HepG2 (cell line): ENCODE measurements at regions not wholly inside any gene's neighbourhood (a gene's known extent, or its start where the extent isn't known, plus 50 kb on each side); places are given as distances from the start of the nearest gene placed in this dataset.

Experiments
- ATAC-seq: fragments of 200-7000 bp; cut with Tn5 transposase; 3 replicates; pipeline ENCODE4 v1.9.1; 2020; ENCODE audit warnings: mild to moderate bottlenecking, moderate library complexity
- BruUV-seq: library from RNA; stranded (reverse); fragments of 400-500 nt; replicated peaks from 2 replicates; lab custom pipeline; 2021; lab: Mats Ljungman, UMichigan
- CTCF ChIA-PET: fragments of 300-600 bp; formaldehyde crosslinking; extraction: SDS; loops from one replicate; lab custom pipeline; 2021; ENCODE audit warnings: low total read pairs, inconsistent platforms, low intra/inter-chr PET ratio; lab: Yijun Ruan, JAX
- POLR2A ChIA-PET: fragments of 350-600 bp; sonication (Branson Sonifier 250); formaldehyde crosslinking; loops from one replicate; lab custom pipeline; 2020; ENCODE audit warnings: antibody characterized with exemption, inconsistent platforms; lab: Yijun Ruan, JAX
- DNase-seq: peaks from one replicate; pipeline ENCODE4 v3.0.0-alpha.2; 2015; ENCODE audit warnings: low spot score
- FAIRE-seq: peaks from 3 replicates; lab custom pipeline; 2011; peaks lifted over from hg19 to GRCh38; lab: Jason Lieb, UNC
- H2AFZ ChIP-seq: one replicate; pipeline ENCODE4 v1.6.1; 2011; ENCODE audit warnings: low read length, inconsistent platforms
- H3K27ac ChIP-seq: fragments of 300-600 bp; 3 replicates; pipeline ENCODE4 v1.8.0; 2011; ENCODE audit warnings: mixed run types, mild to moderate bottlenecking, mixed read lengths, low read length, inconsistent platforms; ENCODE audit not compliant: insufficient read depth; ENCODE audit errors: extremely low read length
- H3K27me3 ChIP-seq, 2 experiments: fragments of 200-600 bp in 1 of 2; 2 replicates in 1 of 2; 3 replicates in 1 of 2; pipeline versions ENCODE4 v1.6.0 to v1.8.0; 2011; ENCODE audit warnings: low read length in 2 of 2, mild to moderate bottlenecking in 2 of 2, moderate library complexity in 2 of 2, inconsistent platforms in 1 of 2; ENCODE audit not compliant: insufficient read depth in 2 of 2, control insufficient read depth in 1 of 2
- H3K36me3 ChIP-seq, 2 experiments: fragments of 200-600 bp in 1 of 2; replicated peaks in 1 of 2; 2 replicates in 1 of 2; 3 replicates in 1 of 2; pipeline versions ENCODE4 v1.5.1 to v1.8.0; 2011; ENCODE audit warnings: low read length in 2 of 2, inconsistent platforms in 1 of 2; ENCODE audit not compliant: insufficient read depth in 2 of 2, control insufficient read depth in 1 of 2
- H3K4me1 ChIP-seq: 2 replicates; pipeline ENCODE4 v1.5.1; 2012; ENCODE audit warnings: low read length, inconsistent platforms; ENCODE audit not compliant: insufficient read depth
- H3K4me2 ChIP-seq: 2 replicates; pipeline ENCODE4 v1.6.0; 2011; ENCODE audit warnings: low read depth, low read length, inconsistent platforms
- H3K4me3 ChIP-seq, 3 experiments: fragments of 200-600 bp in 1 of 3; sonication (generic), shearing (Covaris generic) in 1 of 3; replicated peaks in 1 of 3; 2 replicates each; pipeline ENCODE4 v1.5.1; 2011 to 2016; ENCODE audit warnings: low read length in 3 of 3, inconsistent platforms in 2 of 3, low read depth in 2 of 3, mild to moderate bottlenecking in 2 of 3, control low read depth in 1 of 3, mixed read lengths in 1 of 3; ENCODE audit not compliant: insufficient read depth in 1 of 3
- H3K79me2 ChIP-seq: one replicate; pipeline ENCODE4 v1.6.1; 2011; ENCODE audit warnings: low read length, inconsistent platforms; ENCODE audit not compliant: insufficient read depth
- H3K9ac ChIP-seq: 2 replicates; pipeline ENCODE4 v1.6.0; 2011; ENCODE audit warnings: mild to moderate bottlenecking, low read depth, low read length, inconsistent platforms; ENCODE audit not compliant: insufficient read depth
- H3K9me3 ChIP-seq: 2 replicates; pipeline ENCODE4 v1.5.1; 2012; ENCODE audit warnings: mild to moderate bottlenecking, low read length
- H4K20me1 ChIP-seq: 2 replicates; pipeline ENCODE4 v1.6.0; 2011; ENCODE audit warnings: inconsistent platforms, mild to moderate bottlenecking, low read length, moderate library complexity; ENCODE audit not compliant: insufficient read depth
- CHCHD3 ChIP-seq: sonication (generic); formaldehyde crosslinking; IDR thresholded peaks from 2 replicates; pipeline ENCODE4 v1.8.0; 2022; ENCODE audit warnings: mild to moderate bottlenecking, missing genetic modification reagents, moderate library complexity
- ELF3 ChIP-seq: IDR thresholded peaks from 2 replicates; pipeline ENCODE4 v1.6.1; 2016; ENCODE audit warnings: missing genetic modification reagents, missing compliant biosample characterization
- FOXA3 ChIP-seq: IDR thresholded peaks from 2 replicates; pipeline ENCODE4 v1.6.1; 2016; ENCODE audit warnings: missing genetic modification reagents, missing compliant biosample characterization
- FOXP4 ChIP-seq: sonication (generic); formaldehyde crosslinking; IDR thresholded peaks from 2 replicates; pipeline ENCODE4 v1.4.0; 2020; ENCODE audit warnings: missing genetic modification reagents
- KDM6A ChIP-seq: IDR thresholded peaks from 2 replicates; pipeline ENCODE4 v1.6.1; 2016; ENCODE audit warnings: low read depth
- MED1 ChIP-seq: sonication (generic); formaldehyde crosslinking; IDR thresholded peaks from 2 replicates; pipeline ENCODE4 v1.4.0; 2020; ENCODE audit warnings: missing genetic modification reagents
- MTA3 ChIP-seq: sonication (generic); formaldehyde crosslinking; IDR thresholded peaks from 2 replicates; pipeline ENCODE4 v1.4.0; 2020; ENCODE audit warnings: missing genetic modification reagents
- PLRG1 ChIP-seq: fragments of 450-650 bp; conservative IDR thresholded peaks from 2 replicates; pipeline ENCODE4 v1.6.1; 2016
- TBX2 ChIP-seq: sonication (generic); formaldehyde crosslinking; IDR thresholded peaks from 2 replicates; pipeline ENCODE4 v1.5.0; 2020; ENCODE audit warnings: missing genetic modification reagents, mild to moderate bottlenecking, borderline replicate concordance
- ZBTB20 ChIP-seq: sonication (generic); formaldehyde crosslinking; IDR thresholded peaks from 2 replicates; pipeline ENCODE4 v1.8.1; 2023; ENCODE audit warnings: missing genetic modification reagents, low read depth, mild to moderate bottlenecking, borderline replicate concordance
- ZNF24 ChIP-seq: fragments of 450-650 bp; IDR thresholded peaks from 2 replicates; pipeline ENCODE4 v1.6.1; 2017; ENCODE audit warnings: antibody characterized with exemption, mild to moderate bottlenecking
- ZNF33B ChIP-seq: sonication (generic); formaldehyde crosslinking; IDR thresholded peaks from 2 replicates; pipeline ENCODE4 v1.5.1; 2020; ENCODE audit warnings: mild to moderate bottlenecking, missing genetic modification reagents
- ZNF383 ChIP-seq: sonication (generic); formaldehyde crosslinking; IDR thresholded peaks from 2 replicates; pipeline ENCODE4 v1.4.0; 2020; ENCODE audit warnings: missing genetic modification reagents, mild to moderate bottlenecking, borderline replicate concordance
- ZNF660 ChIP-seq: sonication (generic); formaldehyde crosslinking; IDR thresholded peaks from 2 replicates; pipeline ENCODE4 v1.5.1; 2020; ENCODE audit warnings: mild to moderate bottlenecking, low read depth, missing genetic modification reagents, borderline replicate concordance
- ZNF724P ChIP-seq: sonication (generic); formaldehyde crosslinking; IDR thresholded peaks from 2 replicates; pipeline ENCODE4 v1.8.0; 2022; ENCODE audit warnings: missing genetic modification reagents, borderline replicate concordance
- ZNF75D ChIP-seq: sonication (generic); formaldehyde crosslinking; IDR thresholded peaks from 2 replicates; pipeline ENCODE4 v1.8.1; 2023; ENCODE audit warnings: missing genetic modification reagents, mild to moderate bottlenecking, borderline replicate concordance
- WGBS: methylation state at CpG from one replicate; pipeline ENCODE4 v1.1.6; 2017; ENCODE audit warnings: low lambda C conversion rate; 5-methylcytosine and 5-hydroxymethylcytosine counted together
- in situ Hi-C: cut with HindIII; loops from 2 replicates; pipeline ENCODE4 v1.10.0; 2017; ENCODE audit warnings: low pct_unique_long_range_greater_than_20kb; ENCODE audit not compliant: extremely low pct_ligation_motif_present
- intact Hi-C: fragments of 100-400 bp; cut with micrococcal nuclease; formaldehyde crosslinking; loops from one replicate; pipeline ENCODE4 v1.10.0; 2022; ENCODE audit not compliant: unreplicated experiment
- TF ChIP-seq, protein P1 (sequence below): sonication (generic); formaldehyde crosslinking; IDR thresholded peaks from 2 replicates; pipeline ENCODE4 v1.5.0; 2020; ENCODE audit warnings: missing genetic modification reagents

- ATAC-seq = no peak
- no peak overlapping the region for H3K27ac ChIP-seq
- H3K36me3 ChIP-seq = no peaks in the 10 kb centered on the region
- no peaks in the 10 kb centered on the region for H4K20me1 ChIP-seq
- intact Hi-C loops = no loop called here
- no peak overlapping the region for H3K4me2 ChIP-seq
- ChIA-PET CTCF (no interaction called here), POLR2A (no interaction called here)
- BruUV-seq = no TSS peak
- no peaks in the 10 kb centered on the region for H3K4me1 ChIP-seq
- no peaks in the 10 kb centered on the region for H3K27me3 ChIP-seq
- H3K79me2 ChIP-seq = no peaks in the 10 kb centered on the region
- 0% methylated on average over 1 of the region's 1 CpG for WGBS
- FAIRE-seq = no peak
- no peak overlapping the region for H2AFZ ChIP-seq
- in situ Hi-C loops = no loop called here
- no peak for DNase-seq
- TF ChIP-seq ZNF383 (CRISPR knock-in tag) = no peak
- no peak for TF ChIP-seq FOXA3
- peaks cover 63% of the 10 kb centered on the region for H3K9me3 ChIP-seq
- no peak overlapping the region for H3K4me3 ChIP-seq
- H3K9ac ChIP-seq = no peak overlapping the region
Measured at GRCh38 chr4:14143892-14144291, 516.4 kb upstream of the BOD1L1 start.

DNA sequence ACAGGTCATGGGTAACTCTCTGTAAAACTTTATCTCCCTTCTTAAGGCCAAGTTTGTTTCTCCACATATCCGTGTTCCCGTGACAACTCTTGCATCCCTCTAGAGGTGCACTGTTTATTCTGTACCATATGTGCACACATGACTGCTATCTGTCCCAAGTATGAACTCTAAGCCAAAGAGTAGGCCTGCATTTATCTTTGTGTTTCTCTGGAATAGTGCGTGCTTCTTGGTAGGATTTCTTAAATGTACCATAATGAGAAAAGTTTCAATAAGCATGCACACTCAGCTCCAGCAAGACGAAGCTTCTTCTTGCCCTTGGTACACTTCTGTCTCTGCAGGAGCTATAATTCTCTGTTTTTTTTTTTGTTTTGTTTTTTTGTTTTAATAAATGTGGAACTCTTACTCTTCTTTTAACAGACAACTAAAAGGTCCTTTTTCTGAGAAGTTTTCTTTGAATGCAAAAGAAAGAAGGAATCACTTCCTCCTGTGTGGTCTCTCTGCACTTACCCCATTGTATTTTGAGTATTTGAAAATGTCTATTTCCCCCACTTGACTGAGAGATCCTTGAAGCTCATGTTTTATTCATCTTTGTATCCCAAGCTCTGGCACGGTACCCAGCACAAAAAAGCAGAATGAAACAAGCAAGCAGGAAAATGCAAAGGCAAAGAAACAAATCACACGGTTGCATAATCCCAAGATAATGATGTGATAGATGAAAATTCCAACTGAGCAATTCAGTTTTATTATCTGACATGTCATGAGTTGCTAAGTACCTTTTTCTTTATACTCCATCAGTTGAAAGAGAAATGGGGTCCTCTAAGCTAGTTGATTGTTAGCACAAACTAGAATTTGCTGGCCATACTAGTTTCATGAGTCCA is 521.9 kb upstream of the BOD1L1 start:
- H2AFZ ChIP-seq = no peak overlapping the region
- POLR2A ChIA-PET = no interaction called here
- CTCF ChIA-PET = no interaction called here
- no TSS peak for BruUV-seq
- no peaks in the 10 kb centered on the region for H3K36me3 ChIP-seq
- no peak overlapping the region for H3K27ac ChIP-seq
- no peak overlapping the region for H3K4me3 ChIP-seq
- WGBS = 5% methylated on average over 6 of the region's 6 CpGs
- ATAC-seq = no peak
- H3K9ac ChIP-seq = no peak overlapping the region
- no peaks in the 10 kb centered on the region for H3K79me2 ChIP-seq
- H3K4me1 ChIP-seq = no peaks in the 10 kb centered on the region
- FAIRE-seq = no peak
- no peak overlapping the region for H3K4me2 ChIP-seq
- no peak for DNase-seq
- H3K9me3 ChIP-seq = peaks cover 76% of the 10 kb centered on the region
- no peaks in the 10 kb centered on the region for H3K27me3 ChIP-seq
- H4K20me1 ChIP-seq = no peaks in the 10 kb centered on the region
- in situ Hi-C loops = no loop called here
- intact Hi-C loops = no loop called here
- TF ChIP-seq MED1 (CRISPR knock-in tag) (no peak), ZNF724P (CRISPR knock-in tag) (no peak), ZNF75D (no peak), PLRG1 (no peak), FOXP4 (CRISPR knock-in tag) (no peak), KDM6A (no peak), TBX2 (CRISPR knock-in tag) (no peak), ELF3 (CRISPR knock-in tag) (no peak), ZNF660 (no peak), ZBTB20 (CRISPR knock-in tag) (no peak), ZNF33B (CRISPR knock-in tag) (no peak), ZNF24 (no peak), MTA3 (CRISPR knock-in tag) (no peak), CHCHD3 (CRISPR knock-in tag) (no peak)
- TF ChIP-seq, protein P1, sequence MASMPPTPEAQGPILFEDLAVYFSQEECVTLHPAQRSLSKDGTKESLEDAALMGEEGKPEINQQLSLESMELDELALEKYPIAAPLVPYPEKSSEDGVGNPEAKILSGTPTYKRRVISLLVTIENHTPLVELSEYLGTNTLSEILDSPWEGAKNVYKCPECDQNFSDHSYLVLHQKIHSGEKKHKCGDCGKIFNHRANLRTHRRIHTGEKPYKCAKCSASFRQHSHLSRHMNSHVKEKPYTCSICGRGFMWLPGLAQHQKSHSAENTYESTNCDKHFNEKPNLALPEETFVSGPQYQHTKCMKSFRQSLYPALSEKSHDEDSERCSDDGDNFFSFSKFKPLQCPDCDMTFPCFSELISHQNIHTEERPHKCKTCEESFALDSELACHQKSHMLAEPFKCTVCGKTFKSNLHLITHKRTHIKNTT (CRISPR knock-in tag) = no peak
